ENCODE measurements at regions not wholly inside any gene's neighbourhood (a gene's known extent, or its start where the extent isn't known, plus 50 kb on each side); places are given as distances from the start of the nearest gene placed in this dataset.
"Not testable (repeated sequence)": the region's sequence is repeated elsewhere in the genome, so short reads cannot be mapped to it uniquely, and the experiment has no call there.

DNA sequence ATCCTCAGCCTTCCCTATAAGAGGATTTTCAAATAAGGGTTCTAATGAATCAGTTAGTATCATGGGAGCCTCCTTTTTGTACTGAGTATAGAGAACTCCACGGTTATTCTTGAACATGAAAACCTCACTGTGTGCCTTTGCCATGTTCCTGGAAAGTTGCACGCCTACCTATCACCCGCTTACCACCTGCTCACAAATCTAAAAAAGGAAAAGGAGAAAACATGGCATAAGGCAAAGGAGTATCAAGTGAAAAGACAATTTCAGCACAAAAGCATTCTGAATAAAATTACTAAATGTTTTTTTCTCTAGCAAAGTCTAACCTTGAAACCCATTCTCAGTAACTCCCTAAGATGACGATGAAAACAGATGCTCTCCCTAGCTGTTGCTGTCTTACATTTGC lies 511.8 kb upstream of the API5 start:
- no peaks in the 10 kb centered on the region for H3K9me3 ChIP-seq (ENCODE audit: insufficient read depth, low read length)
- no peaks in the 10 kb centered on the region for H3K36me3 ChIP-seq (ENCODE audit: insufficient read depth, insufficient read length, low read length)
- H3K9ac ChIP-seq (ENCODE audit: insufficient read length, low read depth), result no peak overlapping the region
- H3K4me3 ChIP-seq (ENCODE audit: insufficient read length, low read depth), result no peak overlapping the region
- TF ChIP-seq YY1 (IDR thresholded peaks at IDR 0.05; ENCODE audit: insufficient read depth, insufficient read length) (no peak), SUZ12 (IDR thresholded peaks at IDR 0.05; ENCODE audit: extremely low read depth, insufficient read depth, insufficient read length) (no peak)
- H3K27me3 ChIP-seq (ENCODE audit: insufficient read depth, insufficient read length), result no peaks in the 10 kb centered on the region
- DNase-seq (ENCODE audit: low read depth, low spot score), result no peak
- H3K4me1 ChIP-seq (ENCODE audit: insufficient read depth, insufficient read length), result no peaks in the 10 kb centered on the region

DNA sequence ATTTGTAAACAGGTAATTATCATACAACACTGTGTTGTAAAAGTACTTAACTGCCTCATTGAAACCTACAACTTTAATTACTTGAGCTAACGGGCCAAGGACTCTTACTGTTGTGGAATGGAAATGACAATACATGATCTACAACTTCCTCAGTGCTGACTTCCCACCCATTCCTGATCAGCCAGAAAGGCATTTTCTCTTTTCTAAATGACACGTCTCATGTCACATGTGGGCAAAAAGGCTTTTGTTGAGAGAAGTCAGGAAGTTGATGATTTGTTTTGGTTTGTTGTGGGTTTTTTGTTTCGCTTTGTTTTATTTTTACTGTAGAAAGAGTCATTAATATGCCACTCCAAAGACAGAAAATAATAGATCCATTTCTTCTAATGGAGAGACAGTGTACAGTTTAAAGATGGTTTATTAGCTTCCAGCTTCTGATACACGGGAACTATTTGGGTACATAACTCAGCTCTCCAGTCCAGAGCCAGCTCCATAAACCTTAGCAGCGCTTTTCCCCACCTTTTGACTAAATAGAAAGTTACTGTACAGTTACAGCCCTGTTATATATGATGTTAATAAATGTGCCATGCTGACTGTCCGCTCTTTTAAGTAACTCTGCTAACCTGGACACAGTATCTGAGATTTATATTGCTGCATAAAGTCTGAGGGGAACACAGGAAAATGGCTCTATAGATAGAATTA lies 509.4 kb upstream of the API5 start:
- Histone ChIP-seq H3K9me3 (ENCODE audit: insufficient read depth, low read length) (no peaks in the 10 kb centered on the region), H3K27me3 (ENCODE audit: insufficient read depth, insufficient read length) (no peaks in the 10 kb centered on the region), H3K4me3 (ENCODE audit: insufficient read length, low read depth) (no peak overlapping the region), H3K4me1 (ENCODE audit: insufficient read depth, insufficient read length) (no peaks in the 10 kb centered on the region), H3K9ac (ENCODE audit: insufficient read length, low read depth) (no peak overlapping the region), H3K36me3 (ENCODE audit: insufficient read depth, insufficient read length, low read length) (no peaks in the 10 kb centered on the region)
- TF ChIP-seq ZNF274 (IDR thresholded peaks at IDR 0.05; ENCODE audit: low read depth, low read length), result no peak
- no peak for TF ChIP-seq SUZ12 (IDR thresholded peaks at IDR 0.05; ENCODE audit: extremely low read depth, insufficient read depth, insufficient read length)
- TF ChIP-seq YY1 (IDR thresholded peaks at IDR 0.05; ENCODE audit: insufficient read depth, insufficient read length), result no peak
- DNase-seq (ENCODE audit: low read depth, low spot score), result no peak

DNA sequence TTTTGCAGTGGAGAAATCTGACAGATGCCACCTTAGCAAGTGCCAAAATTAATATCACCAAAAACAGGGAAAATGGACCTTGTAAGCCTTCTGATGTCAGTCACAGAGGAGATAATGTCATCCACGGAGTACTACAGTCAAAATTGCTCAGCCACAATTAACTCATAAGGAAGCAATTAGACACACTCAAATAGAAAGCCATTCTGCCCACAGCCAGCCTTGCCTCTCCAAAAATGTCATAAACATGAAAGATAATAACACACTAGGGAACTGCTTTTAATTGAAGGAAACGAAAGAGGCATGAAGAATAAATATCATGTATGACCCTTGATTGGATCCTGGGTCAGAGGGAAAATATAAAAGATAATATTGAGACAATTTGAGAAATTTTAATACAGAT lies 505.6 kb upstream of the API5 start:
- no peak overlapping the region for H3K4me3 ChIP-seq (ENCODE audit: insufficient read length, low read depth)
- H3K9me3 ChIP-seq (ENCODE audit: insufficient read depth, low read length), result no peaks in the 10 kb centered on the region
- TF ChIP-seq YY1 (IDR thresholded peaks at IDR 0.05; ENCODE audit: insufficient read depth, insufficient read length), result no peak
- TF ChIP-seq ZNF274 (IDR thresholded peaks at IDR 0.05; ENCODE audit: low read depth, low read length), result no peak
- no peak for TF ChIP-seq SUZ12 (IDR thresholded peaks at IDR 0.05; ENCODE audit: extremely low read depth, insufficient read depth, insufficient read length)
- no peak overlapping the region for H3K9ac ChIP-seq (ENCODE audit: insufficient read length, low read depth)
- H3K27me3 ChIP-seq (ENCODE audit: insufficient read depth, insufficient read length), result no peaks in the 10 kb centered on the region
- no peak for DNase-seq (ENCODE audit: low read depth, low spot score)
- no peaks in the 10 kb centered on the region for H3K4me1 ChIP-seq (ENCODE audit: insufficient read depth, insufficient read length)
- no peaks in the 10 kb centered on the region for H3K36me3 ChIP-seq (ENCODE audit: insufficient read depth, insufficient read length, low read length)

DNA sequence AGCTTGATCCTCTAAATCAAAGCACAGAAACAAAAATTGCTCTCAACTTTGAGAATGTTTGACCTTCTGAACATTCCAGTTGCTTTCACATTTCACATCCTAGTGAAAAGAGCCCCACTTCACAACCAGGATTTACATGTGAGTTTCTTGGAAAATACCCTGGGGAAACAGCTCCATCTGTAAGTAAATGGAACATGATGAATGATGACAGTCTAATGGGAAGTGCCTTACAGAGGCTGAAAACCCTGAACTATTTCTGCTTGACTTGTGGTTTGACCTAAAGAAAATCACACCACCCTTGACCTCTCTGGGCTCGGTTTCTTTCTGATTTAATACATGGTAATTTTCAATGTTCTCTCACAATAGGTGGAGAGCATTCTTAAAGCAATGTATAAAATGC lies 499.4 kb upstream of the API5 start:
- Histone ChIP-seq H3K9ac (ENCODE audit: insufficient read length, low read depth) (no peak overlapping the region), H3K9me3 (ENCODE audit: insufficient read depth, low read length) (no peaks in the 10 kb centered on the region), H3K36me3 (ENCODE audit: insufficient read depth, insufficient read length, low read length) (no peaks in the 10 kb centered on the region), H3K4me3 (ENCODE audit: insufficient read length, low read depth) (no peak overlapping the region), H3K27me3 (ENCODE audit: insufficient read depth, insufficient read length) (no peaks in the 10 kb centered on the region), H3K4me1 (ENCODE audit: insufficient read depth, insufficient read length) (no peaks in the 10 kb centered on the region)
- TF ChIP-seq ZNF274 (IDR thresholded peaks at IDR 0.05; ENCODE audit: low read depth, low read length) (no peak), SUZ12 (IDR thresholded peaks at IDR 0.05; ENCODE audit: extremely low read depth, insufficient read depth, insufficient read length) (no peak), YY1 (IDR thresholded peaks at IDR 0.05; ENCODE audit: insufficient read depth, insufficient read length) (no peak)
- DNase-seq (ENCODE audit: low read depth, low spot score), result no peak

DNA sequence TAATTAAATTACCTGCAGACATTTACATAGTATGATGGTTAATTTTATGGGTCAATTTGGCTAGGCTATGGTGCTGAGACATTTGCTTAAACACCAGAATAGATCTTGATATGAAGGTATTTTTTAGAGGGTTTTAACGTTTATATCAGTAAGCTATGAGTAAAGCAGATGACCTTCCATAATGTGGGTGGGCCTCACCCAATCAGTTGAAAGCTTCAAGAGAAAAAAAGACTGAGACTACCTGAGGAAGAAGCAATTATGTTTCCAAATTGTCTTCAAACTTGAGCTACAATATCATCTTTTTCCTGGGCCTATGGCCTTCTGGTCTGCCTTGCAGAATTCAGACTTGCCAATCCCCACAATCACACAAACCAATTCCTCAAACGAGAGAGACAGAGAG lies 498.8 kb upstream of the API5 start:
- no peaks in the 10 kb centered on the region for H3K27me3 ChIP-seq (ENCODE audit: insufficient read depth, insufficient read length)
- H3K36me3 ChIP-seq (ENCODE audit: insufficient read depth, insufficient read length, low read length), result no peaks in the 10 kb centered on the region
- no peaks in the 10 kb centered on the region for H3K9me3 ChIP-seq (ENCODE audit: insufficient read depth, low read length)
- no peaks in the 10 kb centered on the region for H3K4me1 ChIP-seq (ENCODE audit: insufficient read depth, insufficient read length)
- no peak for DNase-seq (ENCODE audit: low read depth, low spot score)
- H3K4me3 ChIP-seq (ENCODE audit: insufficient read length, low read depth), result no peak overlapping the region
- no peak overlapping the region for H3K9ac ChIP-seq (ENCODE audit: insufficient read length, low read depth)
- TF ChIP-seq ZNF274 (IDR thresholded peaks at IDR 0.05; ENCODE audit: low read depth, low read length), result no peak
- TF ChIP-seq YY1 (IDR thresholded peaks at IDR 0.05; ENCODE audit: insufficient read depth, insufficient read length), result no peak
- TF ChIP-seq SUZ12 (IDR thresholded peaks at IDR 0.05; ENCODE audit: extremely low read depth, insufficient read depth, insufficient read length), result no peak

DNA sequence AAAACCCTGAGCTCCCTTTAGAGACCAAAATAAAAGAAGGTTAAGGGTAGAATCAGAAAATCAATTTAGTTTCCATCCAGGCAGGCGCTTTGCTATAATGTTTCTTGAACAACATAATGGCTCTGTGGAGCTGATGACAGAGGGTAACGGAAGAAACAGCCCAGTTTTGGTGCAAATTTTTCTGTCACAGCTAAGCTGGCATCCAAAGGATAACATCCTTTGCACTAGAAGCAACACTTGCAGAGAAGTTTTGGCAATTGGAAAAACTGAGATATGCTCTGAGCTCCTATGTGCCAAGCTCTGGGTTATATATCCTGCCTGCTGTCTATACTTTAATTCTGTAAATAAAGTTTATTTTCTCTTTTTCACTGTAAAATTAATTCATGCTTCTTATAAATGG lies 495.3 kb upstream of the API5 start:
- Histone ChIP-seq H3K27me3 (ENCODE audit: insufficient read depth, insufficient read length) (no peaks in the 10 kb centered on the region), H3K9me3 (ENCODE audit: insufficient read depth, low read length) (no peaks in the 10 kb centered on the region), H3K4me1 (ENCODE audit: insufficient read depth, insufficient read length) (no peaks in the 10 kb centered on the region), H3K9ac (ENCODE audit: insufficient read length, low read depth) (no peak overlapping the region), H3K36me3 (ENCODE audit: insufficient read depth, insufficient read length, low read length) (no peaks in the 10 kb centered on the region), H3K4me3 (ENCODE audit: insufficient read length, low read depth) (no peak overlapping the region)
- TF ChIP-seq ZNF274 (IDR thresholded peaks at IDR 0.05; ENCODE audit: low read depth, low read length) (no peak), YY1 (IDR thresholded peaks at IDR 0.05; ENCODE audit: insufficient read depth, insufficient read length) (no peak), SUZ12 (IDR thresholded peaks at IDR 0.05; ENCODE audit: extremely low read depth, insufficient read depth, insufficient read length) (no peak)
- DNase-seq (ENCODE audit: low read depth, low spot score), result no peak

DNA sequence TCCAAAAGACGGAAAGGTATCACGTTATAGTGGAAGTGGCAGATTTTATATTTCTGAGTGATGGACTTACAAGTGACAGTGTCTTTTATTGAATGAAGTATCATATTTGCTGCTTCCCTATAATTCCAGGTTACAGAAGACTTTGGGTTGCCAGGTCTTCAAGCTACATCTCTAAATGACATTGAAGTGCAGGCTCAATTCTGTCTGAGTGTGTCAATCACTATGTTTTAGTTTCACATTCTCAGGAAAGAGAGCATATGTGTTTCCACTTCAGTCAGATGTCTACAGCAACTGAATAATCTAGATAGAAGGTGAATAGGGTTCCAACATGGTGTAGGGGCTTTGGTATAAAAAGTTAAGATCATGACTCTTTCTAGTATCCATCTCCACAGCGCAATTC lies 492.7 kb upstream of the API5 start:
- Histone ChIP-seq H3K27me3 (ENCODE audit: insufficient read depth, insufficient read length) (no peaks in the 10 kb centered on the region), H3K36me3 (ENCODE audit: insufficient read depth, insufficient read length, low read length) (no peaks in the 10 kb centered on the region), H3K9ac (ENCODE audit: insufficient read length, low read depth) (no peak overlapping the region), H3K4me3 (ENCODE audit: insufficient read length, low read depth) (no peak overlapping the region), H3K9me3 (ENCODE audit: insufficient read depth, low read length) (no peaks in the 10 kb centered on the region), H3K4me1 (ENCODE audit: insufficient read depth, insufficient read length) (no peaks in the 10 kb centered on the region)
- TF ChIP-seq YY1 (IDR thresholded peaks at IDR 0.05; ENCODE audit: insufficient read depth, insufficient read length) (no peak), SUZ12 (IDR thresholded peaks at IDR 0.05; ENCODE audit: extremely low read depth, insufficient read depth, insufficient read length) (no peak), ZNF274 (IDR thresholded peaks at IDR 0.05; ENCODE audit: low read depth, low read length) (no peak)
- DNase-seq (ENCODE audit: low read depth, low spot score), result no peak

DNA sequence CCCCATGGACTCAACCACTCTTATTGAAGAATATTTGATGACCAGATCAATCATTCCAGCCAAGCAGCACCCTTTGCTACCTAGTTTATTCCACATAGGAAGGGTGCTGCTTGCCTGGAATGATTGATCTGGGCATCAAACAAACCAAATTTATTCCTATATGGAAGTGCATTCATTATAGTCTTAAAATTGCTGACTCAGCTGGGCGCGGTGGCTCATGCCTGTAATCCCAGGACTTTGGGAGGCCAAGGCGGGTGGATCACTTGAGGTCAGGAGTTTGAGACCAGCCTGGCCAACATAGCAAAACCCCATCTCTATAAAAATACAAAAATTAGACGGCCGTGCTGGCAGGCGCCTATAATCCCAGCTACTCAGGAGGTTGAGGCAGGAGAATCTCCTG lies 489.6 kb upstream of the API5 start:
- H3K36me3 ChIP-seq (ENCODE audit: insufficient read depth, insufficient read length, low read length); H3K4me1 ChIP-seq (ENCODE audit: insufficient read depth, insufficient read length); H3K27me3 ChIP-seq (ENCODE audit: insufficient read depth, insufficient read length); DNase-seq (ENCODE audit: low read depth, low spot score); H3K9ac ChIP-seq (ENCODE audit: insufficient read length, low read depth); H3K9me3 ChIP-seq (ENCODE audit: insufficient read depth, low read length); H3K4me3 ChIP-seq (ENCODE audit: insufficient read length, low read depth): not testable (repeated sequence)

Data from NT2/D1 (cell line).